NT2/D1 (cell line): ENCODE measurements at regions not wholly inside any gene's neighbourhood (a gene's known extent, or its start where the extent isn't known, plus 50 kb on each side); places are given as distances from the start of the nearest gene placed in this dataset.

ENCODE experiments used
- SUZ12 ChIP-seq: IDR thresholded peaks from 2 replicates; pipeline ENCODE4 v1.6.1; 2011; ENCODE audit not compliant: insufficient read length, insufficient read depth; ENCODE audit errors: extremely low read depth
- YY1 ChIP-seq: IDR thresholded peaks from 2 replicates; pipeline ENCODE4 v1.6.1; 2011; ENCODE audit not compliant: insufficient read length, insufficient read depth
- ZNF274 ChIP-seq: IDR thresholded peaks from 2 replicates; pipeline ENCODE4 v1.6.1; 2011; ENCODE audit warnings: mild to moderate bottlenecking, low read depth, low read length

GRCh38 chr2:122263746-122264145 is 508.3 kb downstream of the TSN start:
- TF ChIP-seq YY1 (no peak), ZNF274 (no peak), SUZ12 (no peak)
